ENCODE measurements at regions not wholly inside any gene's neighbourhood (a gene's known extent, or its start where the extent isn't known, plus 50 kb on each side); places are given as distances from the start of the nearest gene placed in this dataset.

GRCh38 chr18:38035193-38035592, 469.6 kb upstream of the CELF4 start:
- TF ChIP-seq EZH2 (IDR thresholded peaks at IDR 0.05; ENCODE audit: borderline replicate concordance, low read length) (no peak), CTCF (IDR thresholded peaks at IDR 0.05; ENCODE audit: low read length) (no peak)
